WTC11 (cell line): ENCODE measurements at regions not wholly inside any gene's neighbourhood (a gene's known extent, or its start where the extent isn't known, plus 50 kb on each side); places are given as distances from the start of the nearest gene placed in this dataset.

Experiments
- ATAC-seq: fragments of 200-7000 bp; cut with Tn5 transposase; 2 replicates; pipeline ENCODE4 v1.10.0; 2021; ENCODE audit warnings: mild to moderate bottlenecking, moderate library complexity
- CTCF ChIA-PET: fragments of 300-600 bp; sonication (Branson Sonifier 250); formaldehyde crosslinking; loops from one replicate; lab custom pipeline; 2021; ENCODE audit warnings: antibody characterized with exemption; lab: Charles Lee
- POLR2A ChIA-PET: fragments of 350-600 bp; sonication (Branson Sonifier 250); formaldehyde crosslinking; loops from one replicate; lab custom pipeline; 2021; ENCODE audit warnings: antibody characterized with exemption; lab: Charles Lee
- DNase-seq: peaks from one replicate; pipeline ENCODE4 v3.0.0; 2021; ENCODE audit warnings: low spot score
- H3K27ac Mint-ChIP-seq: 2 replicates; pipeline ENCODE4 v1.8.0; 2021; ENCODE audit warnings: mixed read lengths
- H3K27me3 Mint-ChIP-seq: 2 replicates; pipeline ENCODE4 v1.8.0; 2021; ENCODE audit warnings: low read depth, mild to moderate bottlenecking, moderate library complexity, mixed read lengths
- H3K36me3 Mint-ChIP-seq: 2 replicates; pipeline ENCODE4 v1.8.0; 2021; ENCODE audit warnings: mixed read lengths
- H3K4me1 Mint-ChIP-seq: 2 replicates; pipeline ENCODE4 v1.8.0; 2022; ENCODE audit warnings: mixed read lengths
- H3K4me3 Mint-ChIP-seq: 2 replicates; pipeline ENCODE4 v1.8.0; 2021; ENCODE audit warnings: mild to moderate bottlenecking, moderate library complexity, mixed read lengths
- H3K9me3 Mint-ChIP-seq: 2 replicates; pipeline ENCODE4 v1.8.0; 2021; ENCODE audit warnings: mixed read lengths
- ATF6 ChIP-seq: sonication (generic); formaldehyde crosslinking; IDR thresholded peaks from 2 replicates; pipeline ENCODE4 v1.8.1; 2023; ENCODE audit warnings: mild to moderate bottlenecking, missing genetic modification reagents
- CBFB ChIP-seq: sonication (generic); formaldehyde crosslinking; IDR thresholded peaks from 2 replicates; pipeline ENCODE4 v1.8.1; 2022; ENCODE audit warnings: mild to moderate bottlenecking, low read depth, missing genetic modification reagents
- ERG ChIP-seq: fragments of 250-450 bp; sonication (Bioruptor Pico); IDR thresholded peaks from 2 replicates; pipeline ENCODE4 v1.8.0; 2021; ENCODE audit warnings: mild to moderate bottlenecking
- ESRRA ChIP-seq: sonication (generic); formaldehyde crosslinking; IDR thresholded peaks from 2 replicates; pipeline ENCODE4 v1.8.1; 2022; ENCODE audit warnings: mild to moderate bottlenecking, missing genetic modification reagents, borderline replicate concordance
- ETV6 ChIP-seq: sonication (generic); formaldehyde crosslinking; IDR thresholded peaks from 2 replicates; pipeline ENCODE4 v1.8.1; 2022; ENCODE audit warnings: mild to moderate bottlenecking, missing genetic modification reagents
- FOXP1 ChIP-seq: sonication (generic); formaldehyde crosslinking; IDR thresholded peaks from 2 replicates; pipeline ENCODE4 v1.8.0; 2022; ENCODE audit warnings: missing genetic modification reagents, mild to moderate bottlenecking, moderate library complexity, borderline replicate concordance
- FOXP4 ChIP-seq: sonication (generic); formaldehyde crosslinking; IDR thresholded peaks from 2 replicates; pipeline ENCODE4 v1.8.0; 2022; ENCODE audit warnings: mild to moderate bottlenecking, missing genetic modification reagents
- IRF1 ChIP-seq: sonication (generic); formaldehyde crosslinking; IDR thresholded peaks from 2 replicates; pipeline ENCODE4 v1.8.0; 2023; ENCODE audit warnings: missing genetic modification reagents
- MLX ChIP-seq: sonication (generic); formaldehyde crosslinking; IDR thresholded peaks from 2 replicates; pipeline ENCODE4 v1.8.1; 2023; ENCODE audit warnings: mild to moderate bottlenecking, missing genetic modification reagents, moderate library complexity
- NFYB ChIP-seq: sonication (generic); formaldehyde crosslinking; conservative IDR thresholded peaks from 2 replicates; pipeline ENCODE4 v1.8.0; 2022; ENCODE audit warnings: low read depth, missing genetic modification reagents
- NR1H2 ChIP-seq: sonication (generic); formaldehyde crosslinking; IDR thresholded peaks from 2 replicates; pipeline ENCODE4 v1.9.0; 2021; ENCODE audit warnings: mild to moderate bottlenecking, moderate library complexity, missing genetic modification reagents
- SMAD4 ChIP-seq: sonication (generic); formaldehyde crosslinking; IDR thresholded peaks from 2 replicates; pipeline ENCODE4 v1.8.0; 2022; ENCODE audit warnings: mild to moderate bottlenecking, missing genetic modification reagents
- SOX15 ChIP-seq: fragments of 250-450 bp; sonication (Bioruptor Pico); IDR thresholded peaks from 2 replicates; pipeline ENCODE4 v1.9.0; 2021; ENCODE audit warnings: mild to moderate bottlenecking
- STAT6 ChIP-seq: sonication (generic); formaldehyde crosslinking; conservative IDR thresholded peaks from 2 replicates; pipeline ENCODE4 v1.8.1; 2023; ENCODE audit warnings: mild to moderate bottlenecking, low read depth, missing genetic modification reagents, moderate library complexity
- ZBTB21 ChIP-seq: sonication (generic); formaldehyde crosslinking; IDR thresholded peaks from 2 replicates; pipeline ENCODE4 v1.8.1; 2023; ENCODE audit warnings: mild to moderate bottlenecking, missing genetic modification reagents, borderline replicate concordance
- ZMAT4 ChIP-seq: fragments of 250-450 bp; sonication (Bioruptor Pico); IDR thresholded peaks from 2 replicates; pipeline ENCODE4 v1.9.0; 2021; ENCODE audit warnings: mild to moderate bottlenecking
- ZNF416 ChIP-seq: fragments of 250-450 bp; sonication (Bioruptor Pico); IDR thresholded peaks from 2 replicates; pipeline ENCODE4 v1.9.0; 2021; ENCODE audit warnings: mild to moderate bottlenecking, inconsistent platforms
- ZNF423 ChIP-seq: fragments of 250-450 bp; sonication (Bioruptor Pico); IDR thresholded peaks from 2 replicates; pipeline ENCODE4 v2.1.2; 2022; ENCODE audit warnings: mild to moderate bottlenecking, moderate library complexity

- Mint-ChIP-seq H3K4me3 (no peak overlapping the region), H3K27ac (no peak overlapping the region), H3K4me1 (peaks cover 2% of the 10 kb centered on the region; the same call in 1 of the 2 replicates), H3K9me3 (0 out of 2 replicates have a peak, but pooled peaks cover 3% of the 10 kb centered on the region), H3K36me3 (no peaks in the 10 kb centered on the region)
- ATAC-seq (no peak), DNase-seq (no peak)
- POLR2A ChIA-PET = no interaction called here
- CTCF ChIA-PET = no interaction called here
- TF ChIP-seq ZNF416 (CRISPR knock-in tag) = no peak
- TF ChIP-seq SOX15 (CRISPR knock-in tag) = no peak
- no peak for TF ChIP-seq SMAD4 (CRISPR knock-in tag)
- TF ChIP-seq FOXP4 (CRISPR knock-in tag) = no peak
- TF ChIP-seq ESRRA (CRISPR knock-in tag) = no peak
- TF ChIP-seq ZBTB21 = no peak
- TF ChIP-seq FOXP1 (CRISPR knock-in tag) = no peak
- no peak for TF ChIP-seq ZNF423 (CRISPR knock-in tag)
- TF ChIP-seq STAT6 = no peak
- no peak for TF ChIP-seq ATF6 (CRISPR knock-in tag)
- TF ChIP-seq NFYB (CRISPR knock-in tag) = no peak
- TF ChIP-seq, all 79 proteins: peak for 0
- H3K27me3 Mint-ChIP-seq = no peaks in the 10 kb centered on the region
These were observed 915.9 kb downstream of the PDHA2 start for GRCh38 chr4:96755569-96756484.

GRCh38 chr4:96756584-96756983 is 916.7 kb downstream of the PDHA2 start:
- H3K36me3 Mint-ChIP-seq = no peaks in the 10 kb centered on the region
- ATAC-seq (no peak), DNase-seq (no peak)
- CTCF ChIA-PET = no interaction called here
- H3K9me3 Mint-ChIP-seq = no peaks in the 10 kb centered on the region
- H3K27me3 Mint-ChIP-seq = no peaks in the 10 kb centered on the region
- H3K27ac Mint-ChIP-seq = no peak overlapping the region
- POLR2A ChIA-PET = no interaction called here
- TF ChIP-seq ERG (CRISPR knock-in tag) (no peak), SMAD4 (CRISPR knock-in tag) (no peak), NR1H2 (no peak), ETV6 (CRISPR knock-in tag) (no peak), CBFB (CRISPR knock-in tag) (no peak), IRF1 (no peak), ZMAT4 (no peak), MLX (CRISPR knock-in tag) (no peak)
- H3K4me1 Mint-ChIP-seq = peaks cover 2% of the 10 kb centered on the region; the same call in 1 of the 2 replicates
- H3K4me3 Mint-ChIP-seq = no peak overlapping the region
